ENCODE measurements at regions not wholly inside any gene's neighbourhood (a gene's known extent, or its start where the extent isn't known, plus 50 kb on each side); places are given as distances from the start of the nearest gene placed in this dataset.

GRCh38 chr6:48183811-48184605, 73.0 kb upstream of the PTCHD4 start:
- no peak overlapping the region for H2BK5ac ChIP-seq (ENCODE audit: low read depth, low read length, poor library complexity, severe bottlenecking)
- H3K79me1 ChIP-seq (replicated peaks; ENCODE audit: low read length, poor library complexity, severe bottlenecking) = no peaks in the 10 kb centered on the region
- H3K18ac ChIP-seq (ENCODE audit: low read depth in 1 of 2, low read length in 2 of 2) = no peak overlapping the region
- no peak overlapping the region for H2AFZ ChIP-seq (ENCODE audit: low read depth, low read length)
- peak overlapping the region; percentile 34 for H2BK120ac ChIP-seq (ENCODE audit: low read depth, low read length)
- H3K27me3 ChIP-seq (ENCODE audit: control insufficient read depth in 1 of 2, insufficient read depth in 1 of 2, low read length in 2 of 2) = no peaks in the 10 kb centered on the region
- 90% methylated on average over 2 of the region's 4 CpGs for WGBS
- no peak overlapping the region for H2BK12ac ChIP-seq (ENCODE audit: low read length in 2 of 2)
- no peak overlapping the region for H2AK5ac ChIP-seq (ENCODE audit: low read length, severe bottlenecking)
- H3K14ac ChIP-seq (ENCODE audit: low read length in 2 of 2) = no peak overlapping the region
- no peaks in the 10 kb centered on the region for H3K4me1 ChIP-seq (ENCODE audit: control insufficient read depth, insufficient read depth, low read depth, low read length)
- H4K8ac ChIP-seq (ENCODE audit: low read length) = no peak overlapping the region
- peak overlapping the region in 1 of 2 experiments; percentile 8 for H3K4me3 ChIP-seq (ENCODE audit: insufficient read depth in 1 of 2, low read depth in 1 of 2, low read length in 2 of 2)
- H3K27ac ChIP-seq (ENCODE audit: low read length, poor library complexity, severe bottlenecking) = no peak overlapping the region
- no peak overlapping the region for H3K4me2 ChIP-seq (ENCODE audit: low read length, poor library complexity, severe bottlenecking)
- no peaks in the 10 kb centered on the region for H3K9me3 ChIP-seq (ENCODE audit: control insufficient read depth, low read length)
- H2BK15ac ChIP-seq (ENCODE audit: low read depth, poor library complexity, severe bottlenecking) = no peak overlapping the region
- H3K23ac ChIP-seq (ENCODE audit: low read length in 2 of 2) = no peak overlapping the region
- no peak overlapping the region for H3K9ac ChIP-seq (ENCODE audit: low read length)
- H3K4ac ChIP-seq (ENCODE audit: low read depth in 1 of 2, low read length in 2 of 2) = no peak overlapping the region
- no peak for DNase-seq
- no peaks in the 10 kb centered on the region for H3K36me3 ChIP-seq (ENCODE audit: control insufficient read depth in 1 of 2, insufficient read depth in 2 of 2, low read depth in 1 of 2, low read length in 2 of 2)
- H4K91ac ChIP-seq (ENCODE audit: low read length) = no peak overlapping the region

DNA sequence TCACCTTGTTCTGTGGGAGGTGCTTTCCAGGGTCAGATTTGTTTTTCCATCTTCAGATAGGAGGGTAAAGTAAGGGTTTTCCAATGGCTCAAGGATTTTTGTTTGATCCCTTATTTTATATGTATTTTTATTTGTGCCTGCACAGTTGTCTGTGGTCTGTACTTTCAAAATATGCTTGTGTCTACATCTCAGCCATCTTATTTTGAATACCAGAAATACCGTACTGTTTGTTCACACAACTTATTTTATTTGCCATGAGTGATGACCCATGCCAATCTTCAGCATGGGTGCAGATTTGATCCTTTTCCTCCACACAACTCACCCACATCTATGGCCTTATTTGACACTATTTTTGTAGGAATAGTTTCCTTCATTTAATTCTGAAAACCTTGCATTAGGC, 72.2 kb upstream of the PTCHD4 start:
- H3K18ac ChIP-seq (ENCODE audit: low read depth in 1 of 2, low read length in 2 of 2) = no peak overlapping the region
- H2BK15ac ChIP-seq (ENCODE audit: low read depth, poor library complexity, severe bottlenecking) = no peak overlapping the region
- no peak overlapping the region for H3K4me3 ChIP-seq (ENCODE audit: insufficient read depth in 1 of 2, low read depth in 1 of 2, low read length in 2 of 2)
- no peak overlapping the region for H3K14ac ChIP-seq (ENCODE audit: low read length in 2 of 2)
- no peak overlapping the region for H3K23ac ChIP-seq (ENCODE audit: low read length in 2 of 2)
- H3K27ac ChIP-seq (ENCODE audit: low read length, poor library complexity, severe bottlenecking) = no peak overlapping the region
- no peak overlapping the region for H4K91ac ChIP-seq (ENCODE audit: low read length)
- no peak overlapping the region for H2BK120ac ChIP-seq (ENCODE audit: low read depth, low read length)
- H2BK5ac ChIP-seq (ENCODE audit: low read depth, low read length, poor library complexity, severe bottlenecking) = no peak overlapping the region
- no peaks in the 10 kb centered on the region for H3K36me3 ChIP-seq (ENCODE audit: control insufficient read depth in 1 of 2, insufficient read depth in 2 of 2, low read depth in 1 of 2, low read length in 2 of 2)
- no peak overlapping the region for H3K4me2 ChIP-seq (ENCODE audit: low read length, poor library complexity, severe bottlenecking)
- no peak for DNase-seq
- no peak overlapping the region for H3K4ac ChIP-seq (ENCODE audit: low read depth in 1 of 2, low read length in 2 of 2)
- H2AFZ ChIP-seq (ENCODE audit: low read depth, low read length) = no peak overlapping the region
- H3K9ac ChIP-seq (ENCODE audit: low read length) = no peak overlapping the region
- H2AK5ac ChIP-seq (ENCODE audit: low read length, severe bottlenecking) = no peak overlapping the region
- H4K8ac ChIP-seq (ENCODE audit: low read length) = no peak overlapping the region
- H2BK12ac ChIP-seq (ENCODE audit: low read length in 2 of 2) = no peak overlapping the region
- H3K79me1 ChIP-seq (replicated peaks; ENCODE audit: low read length, poor library complexity, severe bottlenecking) = no peaks in the 10 kb centered on the region
- H3K4me1 ChIP-seq (ENCODE audit: control insufficient read depth, insufficient read depth, low read depth, low read length) = no peaks in the 10 kb centered on the region
- H3K27me3 ChIP-seq (ENCODE audit: control insufficient read depth in 1 of 2, insufficient read depth in 1 of 2, low read length in 2 of 2) = no peaks in the 10 kb centered on the region
- WGBS = 53% methylated on average over 1 of the region's 1 CpG
- H3K9me3 ChIP-seq (ENCODE audit: control insufficient read depth, low read length) = no peaks in the 10 kb centered on the region

DNA sequence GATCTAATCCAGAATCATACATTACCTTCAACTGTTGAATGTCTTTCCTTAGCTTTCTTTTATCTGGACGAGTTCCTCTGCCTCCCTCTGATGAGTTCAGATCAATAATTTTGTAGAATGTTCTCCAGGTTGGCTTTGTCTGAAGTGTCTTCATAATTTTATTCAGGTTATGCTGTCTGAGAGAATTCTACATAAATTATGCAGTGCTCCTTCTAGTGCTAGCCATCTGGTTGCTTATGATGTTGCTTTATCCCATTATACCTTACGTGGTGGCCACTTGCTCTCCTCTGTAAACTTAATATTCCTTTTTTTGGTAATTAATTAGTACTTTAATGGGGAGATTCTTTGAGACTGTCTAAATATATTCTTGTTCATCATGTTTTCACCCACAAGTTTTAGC, 67.7 kb upstream of the PTCHD4 start:
- no peak overlapping the region for H3K14ac ChIP-seq (ENCODE audit: low read length in 2 of 2)
- H2BK120ac ChIP-seq (ENCODE audit: low read depth, low read length) = no peak overlapping the region
- H3K9me3 ChIP-seq (ENCODE audit: control insufficient read depth, low read length) = no peaks in the 10 kb centered on the region
- no peak overlapping the region for H2AK5ac ChIP-seq (ENCODE audit: low read length, severe bottlenecking)
- no peak overlapping the region for H2AFZ ChIP-seq (ENCODE audit: low read depth, low read length)
- H2BK15ac ChIP-seq (ENCODE audit: low read depth, poor library complexity, severe bottlenecking) = no peak overlapping the region
- H3K4me2 ChIP-seq (ENCODE audit: low read length, poor library complexity, severe bottlenecking) = no peak overlapping the region
- no peak overlapping the region for H3K9ac ChIP-seq (ENCODE audit: low read length)
- no peak overlapping the region for H2BK5ac ChIP-seq (ENCODE audit: low read depth, low read length, poor library complexity, severe bottlenecking)
- H2BK12ac ChIP-seq (ENCODE audit: low read length in 2 of 2) = no peak overlapping the region
- no peak overlapping the region for H3K27ac ChIP-seq (ENCODE audit: low read length, poor library complexity, severe bottlenecking)
- H3K79me1 ChIP-seq (replicated peaks; ENCODE audit: low read length, poor library complexity, severe bottlenecking) = no peaks in the 10 kb centered on the region
- no peak overlapping the region for H3K23ac ChIP-seq (ENCODE audit: low read length in 2 of 2)
- WGBS = 100% methylated on average over 1 of the region's 2 CpGs
- no peaks in the 10 kb centered on the region for H3K36me3 ChIP-seq (ENCODE audit: control insufficient read depth in 1 of 2, insufficient read depth in 2 of 2, low read depth in 1 of 2, low read length in 2 of 2)
- no peaks in the 10 kb centered on the region for H3K27me3 ChIP-seq (ENCODE audit: control insufficient read depth in 1 of 2, insufficient read depth in 1 of 2, low read length in 2 of 2)
- H4K8ac ChIP-seq (ENCODE audit: low read length) = no peak overlapping the region
- no peak overlapping the region for H4K91ac ChIP-seq (ENCODE audit: low read length)
- H3K4me3 ChIP-seq (ENCODE audit: insufficient read depth in 1 of 2, low read depth in 1 of 2, low read length in 2 of 2) = no peak overlapping the region
- no peak for DNase-seq
- H3K4me1 ChIP-seq (ENCODE audit: control insufficient read depth, insufficient read depth, low read depth, low read length) = no peaks in the 10 kb centered on the region
- no peak overlapping the region for H3K18ac ChIP-seq (ENCODE audit: low read depth in 1 of 2, low read length in 2 of 2)
- H3K4ac ChIP-seq (ENCODE audit: low read depth in 1 of 2, low read length in 2 of 2) = no peak overlapping the region

DNA sequence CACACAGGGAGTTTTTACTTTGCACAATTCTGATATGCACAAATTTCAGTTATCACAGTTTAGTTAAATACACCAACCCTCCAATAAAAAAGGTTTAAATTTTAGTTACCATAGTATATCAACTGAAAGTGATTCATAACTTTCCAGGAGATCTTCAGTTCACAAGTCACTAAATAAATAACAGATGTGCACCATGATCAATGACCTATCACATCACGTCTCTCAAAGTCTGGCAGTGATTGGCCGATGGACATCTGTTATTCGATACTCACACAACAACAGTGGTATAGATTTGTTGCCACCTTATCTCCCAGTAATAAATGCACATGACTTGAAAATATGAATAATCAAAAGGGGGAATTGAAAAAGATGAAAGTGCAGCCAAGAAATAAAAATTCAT, 66.8 kb upstream of the PTCHD4 start:
- Histone ChIP-seq H3K9ac (ENCODE audit: low read length) (peak overlapping the region; percentile 77), H3K9me3 (ENCODE audit: control insufficient read depth, low read length) (no peaks in the 10 kb centered on the region), H3K27me3 (ENCODE audit: control insufficient read depth in 1 of 2, insufficient read depth in 1 of 2, low read length in 2 of 2) (no peaks in the 10 kb centered on the region), H3K14ac (ENCODE audit: low read length in 2 of 2) (no peak overlapping the region), H3K4me2 (ENCODE audit: low read length, poor library complexity, severe bottlenecking) (no peak overlapping the region), H2AFZ (ENCODE audit: low read depth, low read length) (no peak overlapping the region), H2BK15ac (ENCODE audit: low read depth, poor library complexity, severe bottlenecking) (no peak overlapping the region), H3K18ac (ENCODE audit: low read depth in 1 of 2, low read length in 2 of 2) (no peak overlapping the region), H4K91ac (ENCODE audit: low read length) (no peak overlapping the region), H3K4me3 (ENCODE audit: insufficient read depth in 1 of 2, low read depth in 1 of 2, low read length in 2 of 2) (no peak overlapping the region), H3K27ac (ENCODE audit: low read length, poor library complexity, severe bottlenecking) (no peak overlapping the region), H2BK12ac (ENCODE audit: low read length in 2 of 2) (no peak overlapping the region), H2BK120ac (ENCODE audit: low read depth, low read length) (no peak overlapping the region), H4K8ac (ENCODE audit: low read length) (no peak overlapping the region), H3K36me3 (ENCODE audit: control insufficient read depth in 1 of 2, insufficient read depth in 2 of 2, low read depth in 1 of 2, low read length in 2 of 2) (no peaks in the 10 kb centered on the region), H3K4me1 (ENCODE audit: control insufficient read depth, insufficient read depth, low read depth, low read length) (no peaks in the 10 kb centered on the region), H3K4ac (ENCODE audit: low read depth in 1 of 2, low read length in 2 of 2) (no peak overlapping the region), H2AK5ac (ENCODE audit: low read length, severe bottlenecking) (no peak overlapping the region), H3K79me1 (replicated peaks; ENCODE audit: low read length, poor library complexity, severe bottlenecking) (no peaks in the 10 kb centered on the region), H3K23ac (ENCODE audit: low read length in 2 of 2) (no peak overlapping the region), H2BK5ac (ENCODE audit: low read depth, low read length, poor library complexity, severe bottlenecking) (no peak overlapping the region)
- 94% methylated on average over 2 of the region's 3 CpGs for whole genome bisulfite sequencing
- no peak for DNase-seq
